ENCODE measurements at regions not wholly inside any gene's neighbourhood (a gene's known extent, or its start where the extent isn't known, plus 50 kb on each side); places are given as distances from the start of the nearest gene placed in this dataset.

DNA sequence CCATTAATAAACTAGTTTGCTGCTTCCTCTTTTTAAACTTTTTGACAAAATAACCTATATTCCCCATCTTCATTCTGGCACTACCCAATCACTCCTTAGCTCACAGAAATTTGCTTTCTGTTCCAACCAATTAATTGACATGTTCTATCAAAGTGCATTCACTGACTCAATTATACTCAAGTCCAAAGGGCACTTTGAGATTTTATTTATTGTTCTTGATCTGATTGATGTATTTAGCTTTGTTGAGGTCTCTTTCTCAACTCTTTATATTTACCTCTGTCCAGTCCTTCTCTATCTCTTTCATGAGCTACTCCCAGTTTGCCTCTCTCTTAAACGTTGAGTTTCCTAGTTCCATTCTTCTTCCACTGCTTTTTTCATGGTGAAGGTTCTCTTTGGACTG is 104.4 kb upstream of the TENT5A start:
- no peak for DNase-seq

DNA sequence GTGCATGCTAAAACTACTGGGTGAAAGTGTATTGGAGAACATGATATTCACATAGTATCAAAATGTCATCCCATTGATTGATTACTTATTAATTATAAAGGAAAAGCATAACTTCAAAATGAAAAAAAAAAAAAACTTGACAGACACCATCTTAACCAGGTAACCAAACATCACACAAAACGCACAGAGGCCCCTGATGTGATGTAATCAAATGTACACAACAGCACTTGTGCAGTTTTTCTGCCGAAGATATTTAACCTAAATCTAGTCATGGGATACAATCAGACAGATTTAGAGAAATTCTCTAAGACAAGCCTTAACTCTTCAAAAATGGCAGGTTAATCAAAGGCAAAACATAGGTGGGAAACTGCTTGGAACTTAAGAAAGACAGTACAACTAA is 102.0 kb upstream of the TENT5A start:
- DNase-seq: no peak

- DNase-seq: no peak
Measured at GRCh38 chr6:81853975-81854374, 101.5 kb upstream of the TENT5A start.

DNA sequence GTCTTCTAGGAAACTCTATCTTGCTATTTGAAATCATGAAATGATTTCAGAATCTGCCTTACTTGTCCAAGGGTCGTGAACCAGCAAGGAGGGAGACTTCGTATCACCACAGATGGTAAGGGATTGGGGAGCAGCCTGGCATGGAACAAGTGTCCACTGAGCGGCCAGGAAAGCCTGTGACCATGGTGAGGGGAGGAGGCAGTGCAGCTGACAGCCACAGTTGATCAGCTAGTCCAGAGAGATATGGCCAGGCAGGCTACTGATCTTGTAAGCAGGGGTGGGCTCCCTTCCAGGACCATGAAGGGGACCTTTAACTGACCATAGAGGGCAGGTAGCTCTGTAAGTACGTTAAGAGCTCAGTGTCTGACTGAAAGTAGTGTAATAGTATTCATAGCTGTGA is 96.8 kb upstream of the TENT5A start:
- no peak for DNase-seq

- DNase-seq: no peak
Measured at GRCh38 chr6:81847866-81848265, 95.4 kb upstream of the TENT5A start.

DNA sequence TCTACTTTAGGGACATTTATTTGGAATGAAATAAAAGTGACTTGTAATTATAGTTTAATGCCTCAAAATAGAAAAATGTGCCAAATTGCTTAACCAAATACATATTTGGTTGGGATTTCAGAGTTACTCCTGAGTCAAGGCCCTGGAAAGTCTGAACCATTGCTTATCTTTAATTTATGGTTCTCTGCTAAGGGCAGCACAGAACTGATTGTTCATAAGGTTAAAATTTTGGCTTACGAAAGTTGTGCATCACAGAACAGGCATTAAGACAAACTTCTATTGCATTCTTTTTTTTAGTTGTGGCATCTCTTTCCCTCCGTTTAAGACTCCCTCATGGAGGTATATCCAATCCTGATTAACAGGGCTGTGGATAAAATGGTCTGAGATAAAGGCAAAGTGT is 92.2 kb upstream of the TENT5A start:
- no peak for DNase-seq

DNA sequence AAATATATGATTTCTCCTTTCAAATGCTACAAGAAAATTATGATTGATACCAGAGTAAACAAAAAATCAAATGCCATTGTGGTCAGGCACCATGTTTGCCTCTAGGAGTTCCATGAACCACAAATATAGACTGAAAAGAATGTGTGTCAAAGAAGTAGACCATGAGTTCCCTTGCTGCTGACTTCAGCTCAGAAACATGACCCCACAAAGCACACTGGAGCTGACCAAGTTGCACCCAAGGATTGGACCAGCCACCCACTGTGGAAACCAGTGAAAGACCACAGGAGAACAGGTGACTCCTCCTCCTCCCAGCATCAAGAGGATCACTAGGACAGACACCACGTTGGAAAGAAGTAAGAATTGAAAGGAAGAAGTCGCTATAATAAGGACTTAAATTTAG is 90.8 kb upstream of the TENT5A start:
- DNase-seq: no peak

- DNase-seq: no peak
Measured at GRCh38 chr6:81842254-81842653, 89.8 kb upstream of the TENT5A start.

DNA sequence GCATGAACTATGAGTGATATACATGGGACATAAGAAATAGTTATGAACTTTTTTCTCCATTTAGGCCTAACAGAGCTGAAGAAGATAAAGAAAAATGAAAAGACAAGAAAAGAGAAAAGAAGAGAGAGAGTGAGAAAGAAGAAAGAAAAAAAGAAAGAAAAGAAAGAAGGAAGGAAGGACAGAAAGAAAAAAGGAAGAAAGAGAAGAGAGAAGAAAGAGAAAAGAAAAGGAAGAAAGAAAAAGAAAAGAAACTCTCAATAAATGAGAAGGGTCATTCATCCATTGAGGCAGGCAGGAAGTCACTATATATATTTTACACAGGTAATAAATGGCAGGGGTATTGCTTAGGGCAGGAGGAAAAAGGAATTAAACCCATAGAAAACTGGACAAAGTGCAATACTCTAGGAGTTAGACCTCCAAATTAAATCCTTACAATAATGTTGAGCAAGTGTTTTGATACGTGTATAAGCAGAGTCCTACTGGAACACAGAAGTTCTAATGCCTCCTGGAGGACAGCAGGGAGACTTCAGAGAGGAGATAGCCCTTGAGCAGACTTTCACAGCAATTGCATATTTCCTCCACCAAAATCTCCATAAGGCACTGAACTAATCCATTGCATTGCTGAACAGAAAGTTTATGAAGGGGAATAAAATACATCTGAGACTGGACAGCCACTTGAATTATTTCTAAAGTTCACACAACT is 86.4 kb upstream of the TENT5A start:
- no peak for DNase-seq

DNA sequence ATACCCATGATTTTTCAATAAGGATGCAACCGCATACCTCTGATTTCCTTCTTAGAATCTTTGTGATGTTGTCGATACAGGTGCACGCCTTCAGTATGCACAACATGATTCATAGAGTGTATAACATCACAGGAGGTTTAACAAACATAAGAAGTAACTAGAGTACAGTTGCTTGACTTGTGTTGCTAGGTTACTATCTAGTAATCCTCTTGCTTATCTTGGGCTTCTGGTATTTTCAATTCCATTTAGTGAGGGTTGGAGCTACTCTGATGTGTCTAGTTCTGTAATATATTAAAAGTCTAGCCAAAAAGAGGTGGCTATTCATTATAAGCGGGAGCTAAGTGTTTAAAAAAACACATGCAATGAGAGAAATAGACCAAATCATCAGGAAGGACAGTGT is 85.5 kb upstream of the TENT5A start:
- DNase-seq: no peak

DNA sequence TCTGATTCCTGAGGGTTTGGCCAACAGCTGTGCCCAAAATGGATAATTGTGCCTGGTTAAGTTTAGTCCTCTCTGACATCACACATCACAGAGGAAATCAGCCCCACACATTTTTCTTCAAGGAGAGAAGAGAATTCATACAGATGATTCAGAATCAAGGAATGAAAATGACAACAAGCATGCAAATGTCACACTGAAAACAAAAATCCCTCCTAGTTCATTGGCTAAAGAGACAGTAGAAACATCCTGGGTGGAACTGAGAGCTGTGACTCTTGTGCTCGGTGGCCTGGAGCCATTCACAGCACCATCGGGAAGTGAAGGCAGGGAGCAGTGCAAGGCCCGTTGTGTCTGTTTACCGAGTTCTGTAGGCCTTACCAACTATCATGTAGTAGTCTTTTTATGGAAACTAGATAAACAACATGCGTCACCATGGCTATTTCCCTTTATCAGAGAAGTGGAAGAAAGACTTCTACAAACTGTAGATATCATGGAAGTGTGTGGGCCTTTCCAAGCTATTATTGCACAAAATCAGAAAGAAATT is 81.7 kb upstream of the TENT5A start:
- DNase-seq: no peak

DNA sequence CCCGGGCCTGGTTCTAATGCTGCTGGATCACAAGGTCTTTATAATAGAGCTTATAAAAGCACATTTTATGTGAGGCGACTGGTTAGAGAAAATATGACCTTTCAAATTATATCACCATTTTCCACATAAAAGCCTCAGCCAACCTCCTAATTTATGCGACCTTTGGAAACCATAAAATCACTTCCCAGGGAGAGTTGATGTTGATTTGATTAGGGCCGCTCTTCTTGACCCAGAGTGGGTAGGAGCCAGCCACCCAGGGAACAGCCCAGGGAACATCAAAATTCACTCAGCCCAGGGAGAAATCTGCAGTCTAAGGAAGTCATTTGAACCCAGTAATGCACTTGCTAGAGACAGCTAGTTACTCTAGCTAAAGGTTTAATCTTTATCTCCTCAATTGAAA is 79.8 kb upstream of the TENT5A start:
- no peak for DNase-seq

- no peak for DNase-seq
Measured at GRCh38 chr6:81831274-81831673, 78.8 kb upstream of the TENT5A start.

DNA sequence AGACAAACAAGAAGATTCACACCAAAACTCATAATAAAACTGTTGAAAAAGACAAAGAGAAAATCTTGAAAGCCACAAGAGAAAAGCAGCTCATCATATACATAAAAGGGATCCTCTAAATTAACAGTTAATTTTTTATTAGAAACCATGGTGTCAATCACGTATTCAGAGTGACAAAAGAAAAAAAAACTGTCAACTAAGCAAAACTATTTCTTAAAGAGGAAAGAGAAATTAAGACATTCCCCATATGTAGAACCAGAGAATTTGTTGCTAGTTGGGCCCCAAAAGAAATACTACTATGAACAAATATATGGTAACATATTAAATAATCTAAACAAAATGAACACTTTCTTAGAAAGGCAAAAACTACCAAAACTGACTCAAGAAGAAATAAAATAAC is 74.3 kb upstream of the TENT5A start:
- DNase-seq: no peak

GRCh38 chr6:81822568-81822967 is 70.1 kb upstream of the TENT5A start:
- DNase-seq: no peak

- DNase-seq: no peak
Measured at GRCh38 chr6:81821449-81821848, 69.0 kb upstream of the TENT5A start.

DNA sequence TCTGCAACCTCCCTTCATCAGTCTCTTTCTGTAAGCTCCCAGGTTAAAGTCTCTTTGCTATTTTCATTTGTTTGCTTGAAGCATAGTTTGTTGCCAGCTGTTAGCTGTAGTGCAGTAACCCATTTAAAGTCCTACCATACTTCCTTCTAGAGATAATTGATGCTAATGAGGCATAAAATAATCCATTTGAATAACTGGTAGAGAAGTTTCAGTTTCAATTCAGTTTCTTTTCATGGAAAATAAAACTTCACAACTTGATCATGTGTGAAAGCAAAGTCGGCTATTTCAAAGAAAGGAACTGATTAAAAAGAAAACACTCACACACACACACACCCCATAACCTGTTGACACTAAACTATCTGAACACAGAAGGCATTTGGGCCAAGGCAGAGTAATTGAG is 68.5 kb upstream of the TENT5A start:
- no peak for DNase-seq

DNA sequence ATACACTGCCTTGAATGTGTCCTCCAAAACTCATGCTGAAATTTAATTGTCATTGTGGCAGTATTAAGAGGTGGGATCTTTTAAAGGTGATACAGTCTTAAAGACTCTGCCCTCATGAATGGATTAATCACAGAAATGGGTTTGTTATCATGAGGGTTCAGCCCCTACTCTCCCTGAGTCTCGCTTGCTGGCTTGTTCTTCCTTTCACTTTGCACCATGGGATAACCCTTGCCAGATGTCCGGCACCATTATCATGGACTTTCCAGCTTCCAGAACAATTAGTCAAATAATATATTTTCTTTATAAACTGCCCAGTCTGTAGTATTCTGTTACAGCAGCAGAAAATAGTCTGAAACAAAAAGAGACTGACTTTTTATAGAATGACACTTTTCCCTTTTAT is 67.9 kb upstream of the TENT5A start:
- no peak for DNase-seq

DNA sequence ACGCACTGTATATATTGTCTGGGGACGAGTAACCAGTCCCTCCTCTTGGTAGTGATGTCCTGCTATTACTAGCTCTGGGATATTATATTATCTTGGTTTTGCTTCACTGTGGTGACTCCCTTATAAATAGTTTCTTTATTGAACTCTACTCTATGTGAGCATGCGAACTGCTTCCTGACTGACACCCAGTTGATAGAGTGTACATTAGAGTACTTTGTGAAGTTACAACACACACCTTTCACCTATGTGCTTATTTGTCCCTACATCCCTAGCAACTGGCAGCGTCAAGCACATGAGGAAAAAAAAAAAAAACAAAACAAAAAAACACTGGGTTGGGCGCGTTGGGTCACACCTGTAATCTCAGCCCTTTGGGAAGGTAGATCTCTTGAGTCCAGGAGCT is 67.3 kb upstream of the TENT5A start:
- DNase-seq: no peak

GRCh38 chr6:81818901-81819361 is 66.5 kb upstream of the TENT5A start:
- no peak for DNase-seq

- no peak for DNase-seq
Measured at GRCh38 chr6:81816380-81816779, 63.9 kb upstream of the TENT5A start.

GRCh38 chr6:81814370-81815076 is 62.0 kb upstream of the TENT5A start:
- DNase-seq: no peak

- DNase-seq: no peak
Measured at GRCh38 chr6:81813305-81813704, 60.8 kb upstream of the TENT5A start.

- DNase-seq: no peak
Measured at GRCh38 chr6:81812401-81812800, 59.9 kb upstream of the TENT5A start.

Measured in activated T-cell treated with anti-CD3 and anti-CD28 coated beads, Interleukin-2, amount 50 U/mL, for 48 hours (primary cell).